GM20000 (cell line): ENCODE measurements at regions not wholly inside any gene's neighbourhood (a gene's known extent, or its start where the extent isn't known, plus 50 kb on each side); places are given as distances from the start of the nearest gene placed in this dataset.

ENCODE experiments used
- DNase-seq: peaks from one replicate; pipeline ENCODE4 v3.0.0; 2012; ENCODE audit warnings: low spot score
- CTCF ChIP-seq: IDR thresholded peaks from 2 replicates; pipeline ENCODE4 v1.5.1; 2012; ENCODE audit warnings: mild to moderate bottlenecking, control low read depth; ENCODE audit errors: extremely low read depth, missing control alignments

- no peak for DNase-seq
- no peak for TF ChIP-seq CTCF
These were observed 319.5 kb downstream of the TNS1 start for GRCh38 chr2:217683106-217683870.

- DNase-seq, result no peak
- no peak for TF ChIP-seq CTCF
These were observed 321.0 kb downstream of the TNS1 start for GRCh38 chr2:217681791-217682190.

- DNase-seq, result no peak
These were observed 322.4 kb downstream of the TNS1 start for GRCh38 chr2:217680381-217680780.

GRCh38 chr2:217673627-217674026 lies 329.2 kb downstream of the TNS1 start:
- no peak for TF ChIP-seq CTCF
- no peak for DNase-seq

More at GRCh38 chr2:217680381-217680780, 322.4 kb downstream of the TNS1 start:
- TF ChIP-seq CTCF, result no peak

- no peak for TF ChIP-seq CTCF
- no peak for DNase-seq
These were observed 330.3 kb downstream of the TNS1 start for GRCh38 chr2:217672472-217672871.

- DNase-seq, result no peak
- no peak for TF ChIP-seq CTCF
These were observed 330.9 kb downstream of the TNS1 start for GRCh38 chr2:217671871-217672270.

GRCh38 chr2:217671075-217671474 lies 331.7 kb downstream of the TNS1 start:
- no peak for DNase-seq
- TF ChIP-seq CTCF, result no peak
